Stomach (tissue), 4 donors: ENCODE measurements at regions not wholly inside any gene's neighbourhood (a gene's known extent, or its start where the extent isn't known, plus 50 kb on each side); places are given as distances from the start of the nearest gene placed in this dataset.

Experiments
- CTCF ChIP-seq, 7 experiments: fragments of 450-650 bp in 4 of 7; fragments of 200-600 bp in 3 of 7; sonication (generic) in 3 of 7; IDR thresholded peaks; one replicate each; pipeline ENCODE4 v1.5.1; 2016 to 2019; ENCODE audit warnings: antibody characterized with exemption in 7 of 7, control low read depth in 2 of 7, mild to moderate bottlenecking in 1 of 7
- POLR2AphosphoS5 ChIP-seq, 3 donors: sonication (generic); formaldehyde crosslinking; IDR thresholded peaks; one replicate each; pipeline ENCODE4 v1.6.1; 2016; ENCODE audit warnings: antibody characterized with exemption in 3 of 3

- TF ChIP-seq CTCF (IDR thresholded peaks at IDR 0.05) (no peak), POLR2AphosphoS5 (IDR thresholded peaks at IDR 0.05) (no peak)
Observed at GRCh38 chr2:61713457-61713856, 140.4 kb downstream of the FAM161A start.
